ENCODE measurements at regions not wholly inside any gene's neighbourhood (a gene's known extent, or its start where the extent isn't known, plus 50 kb on each side); places are given as distances from the start of the nearest gene placed in this dataset.
A peak's percentile ranks its signal among the peaks of the same experiment; 100 is the strongest.
"Not testable (repeated sequence)": the region's sequence is repeated elsewhere in the genome, so short reads cannot be mapped to it uniquely, and the experiment has no call there.

- no peak for TF ChIP-seq CTCF (IDR thresholded peaks at IDR 0.05)
- no peaks in the 10 kb centered on the region for H3K36me3 ChIP-seq
- H3K4me1 ChIP-seq (ENCODE audit: control insufficient read depth in 1 of 2, low read depth in 2 of 2): peaks cover 16 to 40% of the 10 kb centered on the region in 2 donors
- H3K9me3 ChIP-seq: no peaks in the 10 kb centered on the region
- DNase-seq (ENCODE audit: low spot score) (no peak), ATAC-seq (ENCODE audit: insufficient number of reproducible peaks, low FRiP score, low read depth) (peak; percentile 68)
- no peak overlapping the region for H3K4me3 ChIP-seq
- no peaks in the 10 kb centered on the region for H3K27me3 ChIP-seq (replicated peaks; ENCODE audit: insufficient read depth)
- H3K27ac ChIP-seq: peak overlapping the region; percentile 77 to 81
Measured at GRCh38 chr12:123049398-123050240, 69.1 kb downstream of the ARL6IP4 start.

GRCh38 chr12:123047892-123048291, 67.4 kb downstream of the ARL6IP4 start:
- not testable (repeated sequence) for H3K4me3 ChIP-seq; H3K36me3 ChIP-seq; H3K27ac ChIP-seq; DNase-seq (ENCODE audit: low spot score); H3K9me3 ChIP-seq; ATAC-seq (ENCODE audit: insufficient number of reproducible peaks, low FRiP score, low read depth); H3K27me3 ChIP-seq (replicated peaks; ENCODE audit: insufficient read depth)
- peaks cover 21 to 56% of the 10 kb centered on the region in 2 donors for H3K4me1 ChIP-seq (ENCODE audit: control insufficient read depth in 1 of 2, low read depth in 2 of 2)

GRCh38 chr12:123047289-123047688, 66.8 kb downstream of the ARL6IP4 start:
- no peak for DNase-seq (ENCODE audit: low spot score)
- no peaks in the 10 kb centered on the region for H3K27me3 ChIP-seq (replicated peaks; ENCODE audit: insufficient read depth)
- H3K9me3 ChIP-seq: no peaks in the 10 kb centered on the region
- H3K27ac ChIP-seq: no peak overlapping the region
- TF ChIP-seq CTCF (IDR thresholded peaks at IDR 0.05): no peak
- H3K4me1 ChIP-seq (ENCODE audit: control insufficient read depth in 1 of 2, low read depth in 2 of 2): peaks cover 21 to 56% of the 10 kb centered on the region in 2 donors
- no peak overlapping the region for H3K4me3 ChIP-seq
- no peaks in the 10 kb centered on the region for H3K36me3 ChIP-seq
- ATAC-seq (ENCODE audit: insufficient number of reproducible peaks, low FRiP score, low read depth): no peak

- no peak for ATAC-seq (ENCODE audit: insufficient number of reproducible peaks, low FRiP score, low read depth)
- Histone ChIP-seq H3K27me3 (replicated peaks; ENCODE audit: insufficient read depth) (no peaks in the 10 kb centered on the region), H3K4me3 (no peak overlapping the region), H3K9me3 (no peaks in the 10 kb centered on the region), H3K4me1 (ENCODE audit: control insufficient read depth in 1 of 2, low read depth in 2 of 2) (peaks cover 21 to 53% of the 10 kb centered on the region in 2 donors), H3K36me3 (no peaks in the 10 kb centered on the region), H3K27ac (no peak overlapping the region)
- no peak for DNase-seq (ENCODE audit: low spot score)
- no peak for TF ChIP-seq CTCF (IDR thresholded peaks at IDR 0.05)
Measured at GRCh38 chr12:123046431-123046830, 66.0 kb downstream of the ARL6IP4 start.

- Histone ChIP-seq H3K4me3 (no peak overlapping the region), H3K27ac (no peak overlapping the region), H3K4me1 (ENCODE audit: control insufficient read depth in 1 of 2, low read depth in 2 of 2) (peaks cover 21 to 46% of the 10 kb centered on the region in 2 donors), H3K9me3 (no peaks in the 10 kb centered on the region), H3K27me3 (replicated peaks; ENCODE audit: insufficient read depth) (no peaks in the 10 kb centered on the region), H3K36me3 (no peaks in the 10 kb centered on the region)
- TF ChIP-seq CTCF (IDR thresholded peaks at IDR 0.05): no peak
- DNase-seq (ENCODE audit: low spot score): no peak
- no peak for ATAC-seq (ENCODE audit: insufficient number of reproducible peaks, low FRiP score, low read depth)
Measured at GRCh38 chr12:123045678-123046077, 65.2 kb downstream of the ARL6IP4 start.
